LNCAP (cell line): ENCODE measurements at regions not wholly inside any gene's neighbourhood (a gene's known extent, or its start where the extent isn't known, plus 50 kb on each side); places are given as distances from the start of the nearest gene placed in this dataset.

Experiments
- TF ChIP-seq, protein P1 (sequence below): fragments of 450-650 bp; IDR thresholded peaks from 2 replicates; pipeline ENCODE4 v1.5.1; 2017; ENCODE audit warnings: mild to moderate bottlenecking

DNA sequence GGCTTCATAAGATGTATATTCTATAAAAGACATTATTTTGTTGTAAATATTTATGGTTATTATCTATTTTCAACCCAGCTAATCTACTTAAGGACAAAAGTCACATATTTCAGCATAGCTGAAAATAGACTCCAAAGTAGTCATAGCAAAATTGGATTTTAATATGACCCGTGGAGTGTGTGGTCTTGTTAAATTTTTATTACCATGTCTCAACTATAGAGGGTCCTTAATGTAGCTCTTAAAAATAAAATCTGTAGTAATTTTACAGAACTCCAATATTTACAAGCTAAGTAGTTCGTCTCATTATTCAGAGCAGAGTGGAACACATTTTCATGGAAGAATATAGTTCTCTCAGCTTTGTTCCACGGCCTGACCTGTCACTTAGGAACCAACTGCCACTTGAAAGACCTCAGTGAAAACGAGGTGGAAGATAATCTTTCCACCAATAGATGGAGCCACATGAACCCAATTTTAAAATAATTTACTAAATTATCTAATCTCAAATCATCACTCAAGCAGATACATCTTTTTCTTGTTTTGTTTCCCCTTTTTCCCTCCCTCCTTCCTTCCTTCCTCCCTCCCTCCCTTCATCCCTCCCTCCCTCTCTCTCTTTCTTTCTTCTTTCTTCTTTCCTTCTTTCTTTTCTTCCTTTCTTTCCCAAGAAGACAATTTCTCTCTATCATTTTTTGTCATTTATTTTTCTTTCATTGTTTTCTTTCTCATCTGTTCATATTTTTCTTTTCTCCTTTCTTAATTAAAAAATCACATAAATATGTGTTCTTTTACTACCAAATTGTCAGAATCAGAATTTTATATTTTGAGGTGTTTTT is 97.2 kb downstream of the CLDN1 start:
- TF ChIP-seq, protein P1, sequence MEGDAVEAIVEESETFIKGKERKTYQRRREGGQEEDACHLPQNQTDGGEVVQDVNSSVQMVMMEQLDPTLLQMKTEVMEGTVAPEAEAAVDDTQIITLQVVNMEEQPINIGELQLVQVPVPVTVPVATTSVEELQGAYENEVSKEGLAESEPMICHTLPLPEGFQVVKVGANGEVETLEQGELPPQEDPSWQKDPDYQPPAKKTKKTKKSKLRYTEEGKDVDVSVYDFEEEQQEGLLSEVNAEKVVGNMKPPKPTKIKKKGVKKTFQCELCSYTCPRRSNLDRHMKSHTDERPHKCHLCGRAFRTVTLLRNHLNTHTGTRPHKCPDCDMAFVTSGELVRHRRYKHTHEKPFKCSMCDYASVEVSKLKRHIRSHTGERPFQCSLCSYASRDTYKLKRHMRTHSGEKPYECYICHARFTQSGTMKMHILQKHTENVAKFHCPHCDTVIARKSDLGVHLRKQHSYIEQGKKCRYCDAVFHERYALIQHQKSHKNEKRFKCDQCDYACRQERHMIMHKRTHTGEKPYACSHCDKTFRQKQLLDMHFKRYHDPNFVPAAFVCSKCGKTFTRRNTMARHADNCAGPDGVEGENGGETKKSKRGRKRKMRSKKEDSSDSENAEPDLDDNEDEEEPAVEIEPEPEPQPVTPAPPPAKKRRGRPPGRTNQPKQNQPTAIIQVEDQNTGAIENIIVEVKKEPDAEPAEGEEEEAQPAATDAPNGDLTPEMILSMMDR = peak; percentile 56; the same call in 1 of the 2 replicates

DNA sequence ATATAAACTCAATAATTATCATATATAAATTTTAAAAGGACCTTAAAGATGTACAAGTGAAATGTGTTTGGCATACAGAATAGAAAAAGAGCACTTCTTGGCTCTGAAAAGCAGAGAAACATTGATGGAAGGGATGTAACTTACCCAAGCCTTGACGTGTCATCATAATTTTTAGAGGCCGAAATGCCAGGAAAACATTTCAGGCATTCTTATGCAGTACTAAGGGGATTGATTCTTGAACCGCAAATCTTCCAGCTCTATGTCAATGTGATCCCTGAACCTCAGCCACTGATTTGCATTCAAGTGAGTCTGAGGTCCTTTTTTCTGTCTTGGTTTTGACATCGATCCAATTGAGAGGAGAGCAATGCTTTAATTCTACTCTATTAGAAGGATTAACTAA is 97.8 kb downstream of the CLDN1 start:
- TF ChIP-seq, protein P1 = no peak

DNA sequence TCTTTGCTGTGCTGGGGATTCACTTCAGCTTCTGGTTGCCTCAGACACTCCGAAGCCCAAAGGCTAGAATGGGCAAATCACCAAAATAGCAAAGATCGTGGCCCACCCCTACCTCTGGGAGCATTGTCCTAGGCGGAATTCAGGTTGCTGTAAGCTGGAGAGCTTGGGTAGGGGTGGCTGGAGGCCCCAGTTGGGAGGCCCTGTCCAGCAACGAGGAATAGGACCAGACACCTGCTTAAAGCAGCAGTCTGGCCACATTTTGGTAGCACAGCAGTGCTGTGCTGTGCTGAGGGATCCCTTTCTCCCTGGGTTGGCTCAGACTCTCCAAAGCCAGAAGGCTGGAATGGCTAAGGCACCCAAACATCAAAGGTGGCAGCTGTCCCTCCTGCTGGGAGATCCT is 99.3 kb downstream of the CLDN1 start:
- TF ChIP-seq, protein P1 = no peak

DNA sequence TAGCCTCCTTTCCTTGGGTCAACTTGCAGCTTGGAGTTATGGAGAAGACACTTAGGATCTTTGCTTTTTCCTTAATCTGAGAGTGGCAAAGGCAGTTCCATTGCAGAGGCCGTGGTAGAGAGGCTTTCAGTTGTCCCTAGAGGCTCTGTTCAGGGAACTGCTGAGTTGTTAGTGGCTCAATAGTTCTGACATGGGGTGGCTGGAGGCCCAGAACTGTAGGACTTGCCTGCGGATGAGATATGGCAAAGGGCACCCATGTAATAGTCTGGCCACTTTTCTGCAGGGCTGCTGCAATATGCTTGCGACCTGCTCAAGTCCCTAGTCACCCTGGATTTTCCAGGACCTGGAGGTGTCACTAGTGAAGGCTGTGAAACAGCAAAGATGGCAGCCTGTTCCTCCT is 99.9 kb downstream of the CLDN1 start:
- TF ChIP-seq, protein P1 = no peak

DNA sequence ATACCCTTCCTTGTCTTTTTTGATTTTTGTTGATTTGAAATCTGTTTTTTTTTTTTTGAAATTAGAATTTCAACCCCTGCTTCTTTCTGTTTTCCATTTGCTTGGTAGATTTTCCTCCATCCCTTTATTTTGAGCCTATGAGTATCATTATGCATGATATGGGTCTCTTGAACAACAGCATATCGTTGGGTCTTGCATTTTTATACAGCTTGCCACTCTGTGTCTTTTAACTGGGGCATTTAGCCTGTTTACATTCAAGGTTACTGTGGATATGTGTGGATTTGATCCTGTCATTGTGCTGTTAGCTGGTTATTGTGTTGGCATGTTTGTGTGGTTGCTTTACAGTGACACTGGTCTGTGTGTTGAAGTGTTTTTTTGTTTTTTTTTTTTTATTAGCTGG is 99.7 kb upstream of the P3H2 start:
- TF ChIP-seq, protein P1 = no peak

DNA sequence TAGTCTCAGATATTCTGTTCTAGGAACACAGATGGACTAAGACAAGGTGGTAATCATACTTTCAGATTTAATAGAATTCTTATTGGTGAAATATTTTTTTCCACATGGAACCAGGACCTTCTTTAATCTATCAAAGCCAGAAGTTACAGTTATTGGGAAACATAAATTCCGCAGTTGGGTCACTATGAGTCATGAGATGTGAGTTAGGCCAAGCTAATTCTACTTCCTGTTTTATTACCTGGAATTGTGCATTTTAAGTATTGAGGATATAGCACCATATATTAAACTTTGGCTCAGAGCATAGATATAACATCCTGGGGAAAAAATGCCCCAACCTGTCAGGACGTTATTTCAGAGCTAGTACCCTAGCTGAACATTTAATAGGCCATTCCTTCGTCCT is 96.4 kb upstream of the P3H2 start:
- TF ChIP-seq, protein P1 = no peak

DNA sequence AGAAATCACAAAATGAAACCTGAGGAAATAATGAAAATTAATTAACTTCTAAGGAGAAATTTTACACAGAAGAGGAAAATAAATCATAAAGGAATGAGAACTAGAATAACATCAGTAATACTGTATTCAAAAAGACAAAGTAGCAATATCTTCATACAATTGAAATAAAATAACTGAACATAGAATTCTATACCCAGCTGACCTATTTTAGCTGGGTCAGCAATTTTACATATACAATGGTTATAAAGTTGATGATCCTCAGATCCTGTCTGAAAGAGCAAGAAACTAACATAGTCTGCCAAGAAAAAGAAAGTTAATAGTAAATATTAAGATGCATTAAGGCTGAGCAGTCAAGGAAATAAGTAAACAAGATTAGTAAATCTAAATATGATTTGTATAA is 93.0 kb upstream of the P3H2 start:
- TF ChIP-seq, protein P1 = no peak
